ENCODE measurements at regions not wholly inside any gene's neighbourhood (a gene's known extent, or its start where the extent isn't known, plus 50 kb on each side); places are given as distances from the start of the nearest gene placed in this dataset.

GRCh38 chr2:122939796-122940195 lies 1085.3 kb upstream of the CNTNAP5 start:
- H3K4me3 Mint-ChIP-seq (ENCODE audit: low read depth), result no peak overlapping the region
- DNase-seq (ENCODE audit: low spot score, unreplicated experiment), result no peak
- no peaks in the 10 kb centered on the region for H3K36me3 Mint-ChIP-seq (ENCODE audit: insufficient read depth)

GRCh38 chr2:122949523-122949922 lies 1075.6 kb upstream of the CNTNAP5 start:
- H3K4me1 Mint-ChIP-seq (ENCODE audit: low read depth), result no peaks in the 10 kb centered on the region
- no peak overlapping the region for H3K4me3 Mint-ChIP-seq (ENCODE audit: low read depth)
- no peaks in the 10 kb centered on the region for H3K36me3 Mint-ChIP-seq (ENCODE audit: insufficient read depth)
- TF ChIP-seq, protein P1, sequence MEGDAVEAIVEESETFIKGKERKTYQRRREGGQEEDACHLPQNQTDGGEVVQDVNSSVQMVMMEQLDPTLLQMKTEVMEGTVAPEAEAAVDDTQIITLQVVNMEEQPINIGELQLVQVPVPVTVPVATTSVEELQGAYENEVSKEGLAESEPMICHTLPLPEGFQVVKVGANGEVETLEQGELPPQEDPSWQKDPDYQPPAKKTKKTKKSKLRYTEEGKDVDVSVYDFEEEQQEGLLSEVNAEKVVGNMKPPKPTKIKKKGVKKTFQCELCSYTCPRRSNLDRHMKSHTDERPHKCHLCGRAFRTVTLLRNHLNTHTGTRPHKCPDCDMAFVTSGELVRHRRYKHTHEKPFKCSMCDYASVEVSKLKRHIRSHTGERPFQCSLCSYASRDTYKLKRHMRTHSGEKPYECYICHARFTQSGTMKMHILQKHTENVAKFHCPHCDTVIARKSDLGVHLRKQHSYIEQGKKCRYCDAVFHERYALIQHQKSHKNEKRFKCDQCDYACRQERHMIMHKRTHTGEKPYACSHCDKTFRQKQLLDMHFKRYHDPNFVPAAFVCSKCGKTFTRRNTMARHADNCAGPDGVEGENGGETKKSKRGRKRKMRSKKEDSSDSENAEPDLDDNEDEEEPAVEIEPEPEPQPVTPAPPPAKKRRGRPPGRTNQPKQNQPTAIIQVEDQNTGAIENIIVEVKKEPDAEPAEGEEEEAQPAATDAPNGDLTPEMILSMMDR (IDR thresholded peaks at IDR 0.05; ENCODE audit: unreplicated experiment), result no peak
- DNase-seq (ENCODE audit: low spot score, unreplicated experiment), result no peak
- no peak overlapping the region for H3K27ac Mint-ChIP-seq
- H3K27me3 Mint-ChIP-seq, result no peaks in the 10 kb centered on the region
- no peaks in the 10 kb centered on the region for H3K9me3 Mint-ChIP-seq (ENCODE audit: low read depth)

More at GRCh38 chr2:122939796-122940195, 1085.3 kb upstream of the CNTNAP5 start:
- Mint-ChIP-seq H3K27ac (no peak overlapping the region), H3K27me3 (no peaks in the 10 kb centered on the region), H3K4me1 (ENCODE audit: low read depth) (no peaks in the 10 kb centered on the region), H3K9me3 (ENCODE audit: low read depth) (no peaks in the 10 kb centered on the region)
- TF ChIP-seq, protein P1 (IDR thresholded peaks at IDR 0.05; ENCODE audit: unreplicated experiment), result no peak

- Mint-ChIP-seq H3K4me3 (ENCODE audit: low read depth) (no peak overlapping the region), H3K4me1 (ENCODE audit: low read depth) (no peaks in the 10 kb centered on the region), H3K27me3 (no peaks in the 10 kb centered on the region), H3K27ac (no peak overlapping the region), H3K9me3 (ENCODE audit: low read depth) (no peaks in the 10 kb centered on the region), H3K36me3 (ENCODE audit: insufficient read depth) (no peaks in the 10 kb centered on the region)
- TF ChIP-seq, protein P1 (IDR thresholded peaks at IDR 0.05; ENCODE audit: unreplicated experiment), result no peak
- no peak for DNase-seq (ENCODE audit: low spot score, unreplicated experiment)
Measured at GRCh38 chr2:122955776-122956175, 1069.3 kb upstream of the CNTNAP5 start.

DNA sequence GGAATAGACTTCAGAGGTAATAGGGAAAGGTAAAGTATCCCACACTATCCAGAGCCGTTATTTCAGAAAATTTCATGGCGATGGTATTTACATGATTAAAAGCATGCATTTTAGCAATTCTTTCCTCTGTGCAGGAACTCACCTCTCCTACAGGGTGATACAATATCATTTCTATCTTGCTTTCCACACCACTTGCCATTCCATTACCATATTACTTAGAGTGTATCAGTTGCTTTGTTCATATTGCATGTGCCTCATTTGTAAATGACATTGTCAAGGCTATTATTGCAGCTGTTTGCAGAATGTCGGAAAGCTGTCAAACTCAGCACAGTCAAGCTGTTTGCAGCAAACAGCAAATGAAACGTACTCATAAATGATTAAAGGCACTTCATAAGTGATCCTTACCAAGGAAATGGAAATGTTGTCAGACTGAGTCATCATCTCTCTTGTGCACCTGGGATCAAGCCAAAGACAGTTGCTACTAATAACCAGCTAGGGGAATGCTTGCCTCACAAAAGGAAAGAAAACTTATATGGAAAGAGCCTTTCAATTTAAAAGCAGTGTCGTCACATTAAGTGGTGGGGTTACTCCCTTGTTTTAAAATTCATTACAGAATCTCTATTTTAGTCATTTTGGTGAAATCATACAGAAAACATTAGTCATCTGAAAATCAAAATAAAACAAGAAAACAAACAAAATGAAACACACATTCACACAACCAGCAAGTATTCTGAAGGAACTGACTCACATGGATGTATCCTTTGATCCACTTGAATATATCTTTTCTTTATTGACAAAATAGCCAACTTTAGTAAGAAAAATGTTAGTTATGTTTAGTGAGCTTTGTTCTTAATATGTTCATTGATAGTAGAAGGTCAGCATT lies 1064.1 kb upstream of the CNTNAP5 start:
- Mint-ChIP-seq H3K27ac (no peak overlapping the region), H3K4me3 (ENCODE audit: low read depth) (no peak overlapping the region), H3K27me3 (no peaks in the 10 kb centered on the region), H3K9me3 (ENCODE audit: low read depth) (no peaks in the 10 kb centered on the region), H3K4me1 (ENCODE audit: low read depth) (no peaks in the 10 kb centered on the region), H3K36me3 (ENCODE audit: insufficient read depth) (no peaks in the 10 kb centered on the region)
- TF ChIP-seq, protein P1 (IDR thresholded peaks at IDR 0.05; ENCODE audit: unreplicated experiment), result no peak
- no peak for DNase-seq (ENCODE audit: low spot score, unreplicated experiment)

DNA sequence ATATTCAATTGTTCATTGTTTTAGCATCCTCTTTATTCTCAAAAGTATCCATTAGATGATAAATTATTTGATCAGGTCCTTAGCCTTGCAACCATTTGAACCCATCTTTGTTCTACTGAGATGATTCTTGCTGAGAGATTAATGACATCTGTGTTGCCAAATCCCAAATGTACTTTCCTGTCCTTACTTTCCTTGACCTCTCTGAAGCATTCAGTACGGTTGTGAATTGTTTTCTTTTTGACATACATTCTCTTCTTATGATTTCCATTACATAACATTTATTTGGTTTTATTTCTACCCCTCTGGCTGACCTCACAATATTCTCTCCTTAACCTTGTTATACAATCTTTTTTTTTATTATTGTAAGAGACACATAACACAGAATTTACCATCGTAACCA lies 1058.6 kb upstream of the CNTNAP5 start:
- no peak overlapping the region for H3K4me3 Mint-ChIP-seq (ENCODE audit: low read depth)
- no peaks in the 10 kb centered on the region for H3K9me3 Mint-ChIP-seq (ENCODE audit: low read depth)
- DNase-seq (ENCODE audit: low spot score, unreplicated experiment), result no peak
- H3K27ac Mint-ChIP-seq, result no peak overlapping the region
- TF ChIP-seq, protein P1 (IDR thresholded peaks at IDR 0.05; ENCODE audit: unreplicated experiment), result no peak
- no peaks in the 10 kb centered on the region for H3K36me3 Mint-ChIP-seq (ENCODE audit: insufficient read depth)
- no peaks in the 10 kb centered on the region for H3K4me1 Mint-ChIP-seq (ENCODE audit: low read depth)
- H3K27me3 Mint-ChIP-seq, result no peaks in the 10 kb centered on the region
